Urothelium cell line (cell line): ENCODE measurements at regions not wholly inside any gene's neighbourhood (a gene's known extent, or its start where the extent isn't known, plus 50 kb on each side); places are given as distances from the start of the nearest gene placed in this dataset.

Experiments
- DNase-seq: peaks from one replicate; pipeline ENCODE4 v3.0.0; 2011; ENCODE audit warnings: low spot score, mixed read lengths
- FAIRE-seq: peaks from 2 replicates; lab custom pipeline; 2011; peaks lifted over from hg19 to GRCh38; lab: Jason Lieb, UNC

- DNase-seq = no peak
- FAIRE-seq = no peak
These were observed 73.6 kb upstream of the OBI1 start for GRCh38 chr13:78732445-78733017.

- FAIRE-seq (no peak), DNase-seq (no peak)
These were observed 63.7 kb upstream of the OBI1 start for GRCh38 chr13:78722700-78723099.

- no peak for FAIRE-seq
- DNase-seq = no peak
These were observed 60.4 kb upstream of the OBI1 start for GRCh38 chr13:78719367-78719766.

GRCh38 chr13:78714717-78715116 is 55.8 kb upstream of the OBI1 start:
- DNase-seq (no peak), FAIRE-seq (no peak)

GRCh38 chr13:78712831-78713230 is 53.9 kb upstream of the OBI1 start:
- FAIRE-seq (no peak), DNase-seq (no peak)

GRCh38 chr13:78709028-78709427 is 50.1 kb upstream of the OBI1 start:
- no peak for DNase-seq

More at GRCh38 chr13:78709028-78709427, 50.1 kb upstream of the OBI1 start:
- FAIRE-seq = no peak
